Choroid plexus epithelial cell (primary cell): ENCODE measurements at regions not wholly inside any gene's neighbourhood (a gene's known extent, or its start where the extent isn't known, plus 50 kb on each side); places are given as distances from the start of the nearest gene placed in this dataset.

Source experiments
- DNase-seq: peaks from one replicate; pipeline ENCODE4 v3.0.0-alpha.2; 2010; ENCODE audit warnings: low read depth
- H3K4me3 ChIP-seq: 2 replicates; pipeline ENCODE4 v1.5.1; 2011; ENCODE audit warnings: low read depth, mild to moderate bottlenecking, control low read depth, low read length, moderate library complexity
- TF ChIP-seq, protein P1 (sequence below): conservative IDR thresholded peaks from 2 replicates; pipeline ENCODE4 v1.5.1; 2011; ENCODE audit warnings: low read depth, mild to moderate bottlenecking, control low read depth, inconsistent platforms, low read length, moderate library complexity

DNA sequence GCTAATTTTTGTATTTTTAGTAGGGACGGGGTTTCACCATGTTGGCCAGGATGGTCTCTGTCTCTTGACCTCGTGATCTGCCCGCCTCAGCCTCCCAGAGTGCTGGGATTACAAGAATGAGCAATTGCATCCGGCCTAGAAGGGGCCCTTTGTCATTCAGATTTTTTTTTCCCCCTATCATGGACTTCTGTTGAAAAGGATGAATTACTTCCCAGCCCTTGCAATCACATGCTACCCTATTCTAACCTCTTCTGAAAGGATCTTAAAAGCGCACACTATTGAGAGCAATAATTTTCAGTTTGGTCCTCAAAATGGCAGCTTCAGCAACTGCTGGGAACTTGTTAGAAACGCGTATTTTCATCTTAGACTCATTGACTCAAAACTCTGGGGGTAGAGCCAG is 575.6 kb upstream of the KIRREL3 start:
- TF ChIP-seq, protein P1, sequence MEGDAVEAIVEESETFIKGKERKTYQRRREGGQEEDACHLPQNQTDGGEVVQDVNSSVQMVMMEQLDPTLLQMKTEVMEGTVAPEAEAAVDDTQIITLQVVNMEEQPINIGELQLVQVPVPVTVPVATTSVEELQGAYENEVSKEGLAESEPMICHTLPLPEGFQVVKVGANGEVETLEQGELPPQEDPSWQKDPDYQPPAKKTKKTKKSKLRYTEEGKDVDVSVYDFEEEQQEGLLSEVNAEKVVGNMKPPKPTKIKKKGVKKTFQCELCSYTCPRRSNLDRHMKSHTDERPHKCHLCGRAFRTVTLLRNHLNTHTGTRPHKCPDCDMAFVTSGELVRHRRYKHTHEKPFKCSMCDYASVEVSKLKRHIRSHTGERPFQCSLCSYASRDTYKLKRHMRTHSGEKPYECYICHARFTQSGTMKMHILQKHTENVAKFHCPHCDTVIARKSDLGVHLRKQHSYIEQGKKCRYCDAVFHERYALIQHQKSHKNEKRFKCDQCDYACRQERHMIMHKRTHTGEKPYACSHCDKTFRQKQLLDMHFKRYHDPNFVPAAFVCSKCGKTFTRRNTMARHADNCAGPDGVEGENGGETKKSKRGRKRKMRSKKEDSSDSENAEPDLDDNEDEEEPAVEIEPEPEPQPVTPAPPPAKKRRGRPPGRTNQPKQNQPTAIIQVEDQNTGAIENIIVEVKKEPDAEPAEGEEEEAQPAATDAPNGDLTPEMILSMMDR: no peak
- no peak overlapping the region for H3K4me3 ChIP-seq
- DNase-seq: no peak

DNA sequence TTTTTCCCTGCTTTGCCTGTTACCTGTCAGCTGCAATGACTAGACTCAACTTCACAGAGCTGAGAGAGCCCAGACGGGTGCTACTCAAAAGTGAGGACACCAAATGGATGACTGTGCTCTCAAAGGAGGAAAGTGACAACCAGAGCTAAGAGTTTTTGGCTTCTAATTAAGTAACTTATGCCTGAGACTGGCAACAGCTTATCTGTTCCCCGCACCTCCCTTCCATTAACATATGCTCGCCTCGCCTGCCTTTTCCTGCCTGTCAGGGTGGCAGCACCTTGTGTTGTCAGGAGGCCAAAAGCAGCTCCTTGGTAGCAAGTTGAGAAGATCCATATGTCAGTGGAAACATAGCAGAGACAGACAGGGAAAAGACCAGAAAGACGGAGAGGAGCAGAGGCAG is 573.9 kb upstream of the KIRREL3 start:
- TF ChIP-seq, protein P1: no peak

DNA sequence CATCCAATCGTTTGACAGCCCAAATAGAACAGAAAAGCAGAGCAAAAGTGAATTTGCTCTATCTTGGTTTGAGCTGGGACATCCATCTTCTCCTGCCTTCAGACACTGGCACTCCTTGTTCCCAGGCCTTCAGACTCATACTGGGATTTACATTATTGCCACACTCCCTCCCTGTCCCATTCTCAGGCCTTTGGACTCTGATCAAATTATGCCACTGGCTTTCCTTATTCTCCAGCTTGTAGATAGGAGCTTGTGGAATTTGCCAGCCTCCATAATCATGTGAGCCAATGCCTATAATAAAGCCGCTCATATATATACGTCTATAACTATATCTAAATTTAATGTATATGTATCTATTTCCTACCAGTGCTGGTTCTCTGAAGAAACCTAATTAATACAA is 568.3 kb upstream of the KIRREL3 start:
- TF ChIP-seq, protein P1: no peak
- DNase-seq: no peak
- no peak overlapping the region for H3K4me3 ChIP-seq

More for the DNA sequence above, 573.9 kb upstream of the KIRREL3 start:
- H3K4me3 ChIP-seq: no peak overlapping the region
- DNase-seq: no peak

DNA sequence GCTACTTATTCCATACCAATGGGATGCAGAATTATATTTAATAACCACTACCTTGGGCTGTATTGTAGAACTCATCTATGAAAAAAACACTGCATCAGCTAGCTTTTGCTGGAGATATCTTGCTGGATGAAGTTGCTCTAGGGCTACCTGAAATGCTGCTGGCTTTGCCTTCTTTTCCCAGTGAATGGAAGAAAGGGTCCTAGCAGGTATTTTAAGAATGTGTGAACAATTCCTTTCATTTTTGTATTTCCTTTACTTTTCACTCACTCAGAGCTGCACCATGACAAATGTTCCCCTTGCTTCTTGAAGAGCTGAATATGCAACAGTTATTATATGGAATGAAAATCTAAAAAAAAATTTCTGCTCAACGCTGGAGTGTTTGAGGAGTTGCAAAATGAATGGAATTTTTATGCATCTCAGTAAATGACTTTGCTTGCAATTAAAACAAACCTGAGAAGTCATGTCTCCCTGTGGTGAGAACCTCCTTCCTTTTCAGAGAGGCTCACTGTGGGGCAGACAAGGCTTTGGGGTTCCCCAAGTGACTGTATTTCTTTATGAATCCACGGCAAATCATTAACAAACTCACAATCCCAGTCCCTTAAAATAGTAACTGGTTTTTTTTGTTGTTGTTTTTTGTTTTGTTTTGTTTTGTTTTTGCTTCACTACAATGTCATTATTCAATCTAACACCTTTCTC is 566.8 kb upstream of the KIRREL3 start:
- TF ChIP-seq, protein P1: no peak
- no peak for DNase-seq

DNA sequence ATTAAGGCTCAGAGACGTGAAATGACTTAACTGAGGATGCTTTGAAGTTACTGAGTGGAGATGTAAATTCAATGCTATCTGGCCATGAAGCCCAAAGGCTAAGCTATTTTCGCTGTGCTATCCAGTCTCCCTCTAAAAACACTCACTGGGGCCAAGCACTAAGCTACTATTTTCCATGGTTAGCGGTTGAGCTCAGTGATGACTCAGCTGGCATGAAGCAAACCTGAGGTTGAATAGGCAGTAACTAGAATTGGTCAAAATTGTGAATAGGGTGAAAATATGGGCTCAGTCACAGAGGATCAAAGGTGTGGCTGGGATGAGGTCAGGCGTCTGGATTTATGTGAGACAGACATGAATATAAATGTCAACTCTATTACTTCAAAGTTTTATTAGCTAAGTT is 564.2 kb upstream of the KIRREL3 start:
- no peak for DNase-seq
- TF ChIP-seq, protein P1: no peak
- H3K4me3 ChIP-seq: no peak overlapping the region

More for the DNA sequence above, 566.8 kb upstream of the KIRREL3 start:
- no peak overlapping the region for H3K4me3 ChIP-seq

DNA sequence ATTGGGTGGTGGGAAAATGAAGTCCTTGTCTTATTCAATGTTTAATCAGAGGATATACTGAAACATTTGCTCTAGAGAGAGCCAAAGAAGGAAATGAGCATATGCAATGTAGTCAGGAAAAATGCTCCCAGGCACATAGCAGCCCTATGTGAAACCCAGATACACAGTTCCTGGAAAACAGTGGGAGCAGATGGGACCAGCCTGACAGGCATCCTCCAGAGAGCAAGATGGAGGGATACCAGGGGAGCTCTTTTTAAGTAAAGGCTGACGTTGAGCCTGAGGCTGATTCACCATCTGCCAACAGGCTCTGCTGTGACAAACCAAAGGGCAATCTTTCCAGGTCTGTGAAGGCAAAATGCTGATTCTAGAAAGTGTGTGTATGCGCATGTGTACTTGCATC is 559.4 kb upstream of the KIRREL3 start:
- TF ChIP-seq, protein P1: no peak
- DNase-seq: no peak
- no peak overlapping the region for H3K4me3 ChIP-seq

DNA sequence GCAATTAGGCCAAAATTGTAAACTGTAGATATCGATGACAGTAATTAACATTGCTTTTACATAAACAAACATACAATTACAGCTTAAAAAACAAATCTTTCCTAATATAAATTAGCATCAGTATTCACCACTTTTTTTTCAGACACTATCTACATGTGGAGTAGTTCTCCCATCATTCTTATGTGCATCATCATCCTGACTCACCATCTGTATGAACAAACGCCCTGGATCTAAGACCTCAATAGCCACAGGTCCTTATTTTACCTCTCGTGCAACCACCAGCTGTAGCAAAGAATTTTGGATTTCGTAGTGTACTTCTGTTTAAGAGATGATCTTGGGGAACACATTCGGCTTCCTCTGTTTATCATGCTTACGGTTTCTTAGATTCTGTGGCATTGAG is 551.9 kb upstream of the KIRREL3 start:
- no peak for DNase-seq
- H3K4me3 ChIP-seq: no peak overlapping the region
- TF ChIP-seq, protein P1: no peak
